NOMO-1 treated with DMSO at 0.1 percent for 48 hours (cell line): ENCODE measurements at regions not wholly inside any gene's neighbourhood (a gene's known extent, or its start where the extent isn't known, plus 50 kb on each side); places are given as distances from the start of the nearest gene placed in this dataset.
"Not testable (repeated sequence)": the region's sequence is repeated elsewhere in the genome, so short reads cannot be mapped to it uniquely, and the experiment has no call there.

ENCODE experiments used
- DNase-seq: peaks from one replicate; lab custom pipeline; 2025; ENCODE audit not compliant: unreplicated experiment; lab: John Stamatoyannopoulos, UW

- DNase-seq, result not testable (repeated sequence)
These were observed 97.2 kb downstream of the LAT start for GRCh38 chr16:29081829-29082639.

DNA sequence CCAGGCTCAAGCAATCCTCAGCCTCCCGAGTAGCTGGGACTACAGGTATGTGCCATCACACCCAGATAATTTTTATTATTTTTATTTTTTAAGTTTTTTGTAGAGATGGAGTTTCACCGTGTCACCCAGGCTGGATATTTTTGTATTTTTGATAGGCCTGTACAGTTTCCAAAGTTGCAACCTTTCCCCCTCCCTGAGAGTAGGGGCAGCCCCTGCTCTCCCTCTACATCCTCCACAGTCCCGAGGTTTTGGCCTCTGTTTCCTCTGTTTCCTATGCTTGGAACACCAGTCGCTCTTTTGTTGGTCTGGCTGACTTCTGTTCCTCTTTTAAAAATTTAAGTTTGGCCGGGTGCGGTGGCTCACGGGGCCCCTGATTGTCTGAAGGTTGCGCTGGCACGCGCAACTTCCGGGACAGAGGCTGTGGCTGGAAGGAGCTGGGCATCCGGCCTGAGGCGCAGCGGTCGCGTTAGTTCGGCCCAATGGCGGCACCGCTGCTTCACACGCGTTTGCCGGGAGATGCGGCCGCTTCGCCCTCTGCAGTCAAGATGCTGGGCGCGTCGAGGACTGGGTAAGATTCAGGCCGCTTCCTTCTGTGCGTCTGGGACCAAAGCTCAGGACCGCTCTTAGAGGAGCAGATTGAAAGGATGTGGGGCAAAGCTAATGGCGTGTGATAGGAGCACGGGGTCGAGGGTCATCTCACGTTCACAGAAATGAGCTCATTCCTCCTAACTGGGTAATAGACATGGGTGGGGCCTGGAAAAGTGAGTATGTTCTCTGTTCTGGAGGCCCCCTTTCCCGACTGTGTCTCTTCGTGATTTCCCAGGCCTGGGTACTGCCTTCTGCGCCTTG is 89.9 kb downstream of the LAT start:
- DNase-seq, result peak; percentile 69

DNA sequence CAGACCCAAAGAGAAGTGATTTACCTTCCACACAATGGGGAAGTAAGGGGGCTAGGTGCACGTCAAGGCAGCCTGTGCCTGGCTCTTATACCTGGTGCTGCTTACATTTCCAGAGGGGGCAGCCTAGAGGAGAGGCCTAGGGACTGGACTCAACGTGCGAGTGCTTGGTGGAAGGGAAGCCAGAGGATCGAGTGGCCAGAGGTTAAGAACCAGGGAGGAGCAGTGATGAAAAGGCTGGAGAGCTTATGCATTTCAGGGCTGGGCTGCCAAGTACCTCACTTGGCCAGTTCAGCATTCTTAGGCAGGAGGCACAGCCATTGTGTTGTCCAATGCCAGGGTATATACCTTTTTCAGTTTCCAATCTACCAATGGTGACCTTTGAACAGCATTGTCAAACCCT is 77.4 kb downstream of the LAT start:
- DNase-seq, result not testable (repeated sequence)

DNA sequence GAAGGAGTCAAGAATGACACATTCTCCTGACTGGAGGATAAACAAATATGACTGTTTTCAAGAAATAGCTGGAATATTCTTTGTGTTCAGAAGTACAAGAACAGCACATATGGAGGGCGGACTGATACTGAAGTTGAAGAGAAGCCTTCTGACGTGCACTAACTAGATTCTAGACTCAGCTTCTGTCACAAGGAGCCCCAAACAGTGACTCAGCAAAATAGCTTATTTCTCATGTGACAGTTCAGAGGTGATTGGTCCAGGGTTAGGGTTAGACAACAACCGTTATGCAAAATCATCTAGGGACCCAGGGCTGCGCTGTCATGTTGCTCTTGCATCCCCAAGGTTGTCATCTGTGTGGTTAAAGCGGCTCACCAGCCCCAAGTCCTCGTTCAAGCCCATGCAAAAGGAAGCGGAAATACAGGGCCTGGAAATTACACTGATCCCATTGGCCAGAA is 76.6 kb downstream of the LAT start:
- DNase-seq, result not testable (repeated sequence)

- not testable (repeated sequence) for DNase-seq
These were observed 75.4 kb downstream of the LAT start for GRCh38 chr16:29060022-29060810.

DNA sequence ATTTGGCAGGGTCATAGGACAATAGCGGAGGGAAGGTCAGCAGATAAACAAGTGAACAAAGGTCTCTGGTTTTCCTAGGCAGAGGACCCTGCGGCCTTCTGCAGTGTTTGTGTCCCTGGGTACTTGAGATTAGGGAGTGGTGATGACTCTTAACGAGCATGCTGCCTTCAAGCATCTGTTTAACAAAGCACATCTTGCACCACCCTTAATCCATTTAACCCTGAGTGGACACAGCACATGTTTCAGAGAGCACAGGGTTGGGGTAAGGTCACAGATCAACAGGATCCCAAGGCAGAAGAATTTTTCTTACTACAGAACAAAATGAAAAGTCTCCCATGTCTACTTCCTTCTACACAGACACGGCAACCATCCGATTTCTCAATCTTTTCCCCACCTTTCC is 74.7 kb downstream of the LAT start:
- not testable (repeated sequence) for DNase-seq
